GM13976 (cell line): ENCODE measurements at regions not wholly inside any gene's neighbourhood (a gene's known extent, or its start where the extent isn't known, plus 50 kb on each side); places are given as distances from the start of the nearest gene placed in this dataset.

Experiments used
- DNase-seq: peaks from one replicate; pipeline ENCODE4 v3.0.0; 2012; ENCODE audit warnings: low spot score
- in situ Hi-C: fragments of 300-500 bp; cut with MboI; formaldehyde crosslinking; loops from one replicate; pipeline ENCODE4 v1.12.0; 2022; ENCODE audit warnings: low sequenced_read_pairs, mixed read lengths, inconsistent platforms; ENCODE audit not compliant: unreplicated experiment
- TF ChIP-seq, protein P1 (sequence below): IDR thresholded peaks from 2 replicates; pipeline ENCODE4 v1.5.1; 2012; ENCODE audit warnings: borderline replicate concordance, mild to moderate bottlenecking; ENCODE audit not compliant: insufficient read depth; ENCODE audit errors: extremely low read depth, missing control alignments, control extremely low read depth

- TF ChIP-seq, protein P1, sequence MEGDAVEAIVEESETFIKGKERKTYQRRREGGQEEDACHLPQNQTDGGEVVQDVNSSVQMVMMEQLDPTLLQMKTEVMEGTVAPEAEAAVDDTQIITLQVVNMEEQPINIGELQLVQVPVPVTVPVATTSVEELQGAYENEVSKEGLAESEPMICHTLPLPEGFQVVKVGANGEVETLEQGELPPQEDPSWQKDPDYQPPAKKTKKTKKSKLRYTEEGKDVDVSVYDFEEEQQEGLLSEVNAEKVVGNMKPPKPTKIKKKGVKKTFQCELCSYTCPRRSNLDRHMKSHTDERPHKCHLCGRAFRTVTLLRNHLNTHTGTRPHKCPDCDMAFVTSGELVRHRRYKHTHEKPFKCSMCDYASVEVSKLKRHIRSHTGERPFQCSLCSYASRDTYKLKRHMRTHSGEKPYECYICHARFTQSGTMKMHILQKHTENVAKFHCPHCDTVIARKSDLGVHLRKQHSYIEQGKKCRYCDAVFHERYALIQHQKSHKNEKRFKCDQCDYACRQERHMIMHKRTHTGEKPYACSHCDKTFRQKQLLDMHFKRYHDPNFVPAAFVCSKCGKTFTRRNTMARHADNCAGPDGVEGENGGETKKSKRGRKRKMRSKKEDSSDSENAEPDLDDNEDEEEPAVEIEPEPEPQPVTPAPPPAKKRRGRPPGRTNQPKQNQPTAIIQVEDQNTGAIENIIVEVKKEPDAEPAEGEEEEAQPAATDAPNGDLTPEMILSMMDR, result no peak
- DNase-seq, result no peak
- in situ Hi-C loops, result no loop called here
Measured at GRCh38 chr18:56001576-56001975, 413.6 kb upstream of the TCF4 start.

GRCh38 chr18:56000041-56000440 is 412.0 kb upstream of the TCF4 start:
- TF ChIP-seq, protein P1, result no peak
- in situ Hi-C loops, result no loop called here
- no peak for DNase-seq

DNA sequence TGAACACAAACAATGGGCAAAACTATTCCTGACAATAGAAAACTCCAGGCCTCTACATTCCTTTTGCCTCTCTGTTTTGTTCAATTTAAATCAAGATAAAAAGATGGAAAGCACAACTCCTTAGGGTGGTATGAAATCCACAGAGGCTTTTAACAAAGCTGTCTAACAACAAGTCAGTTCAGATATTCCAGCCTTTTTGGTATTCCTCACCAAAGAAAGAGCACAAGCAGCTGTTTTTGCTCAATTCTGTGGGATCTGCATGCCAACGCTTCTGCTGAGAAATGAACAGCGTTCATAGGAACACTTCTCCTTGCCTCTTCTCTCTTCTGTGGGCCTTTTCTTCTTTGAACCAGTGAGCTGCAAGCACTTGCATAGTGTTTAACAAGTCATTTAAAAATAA is 411.6 kb upstream of the TCF4 start:
- TF ChIP-seq, protein P1, result no peak
- in situ Hi-C loops, result no loop called here
- no peak for DNase-seq

DNA sequence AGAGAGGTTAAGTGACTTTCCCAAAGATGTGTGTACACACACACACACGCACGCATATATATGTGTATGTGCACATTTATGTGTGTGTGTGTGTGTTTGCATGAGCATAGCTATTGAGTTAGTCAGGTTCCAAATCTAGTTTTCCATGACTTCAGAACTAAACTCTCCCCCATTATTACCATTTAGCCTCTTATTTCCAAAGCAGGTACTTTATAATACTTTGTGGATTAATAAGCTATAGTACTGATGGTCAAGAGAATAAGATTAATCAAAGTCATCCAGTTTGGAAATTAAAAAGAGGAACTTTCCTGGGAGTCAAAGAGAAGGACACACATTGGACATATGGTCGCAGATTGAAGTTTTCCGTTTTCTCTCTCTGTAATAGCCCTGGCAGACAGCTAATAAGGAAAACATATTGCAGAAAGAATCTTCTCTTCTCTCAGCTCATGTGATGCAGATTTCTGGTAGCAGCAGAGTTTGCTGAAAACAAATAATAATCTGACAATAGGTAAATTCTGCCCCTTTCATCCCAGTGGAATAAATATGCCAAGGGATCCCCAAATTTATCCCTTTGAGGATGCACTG is 410.9 kb upstream of the TCF4 start:
- no peak for DNase-seq
- TF ChIP-seq, protein P1, result no peak
- in situ Hi-C loops, result no loop called here

DNA sequence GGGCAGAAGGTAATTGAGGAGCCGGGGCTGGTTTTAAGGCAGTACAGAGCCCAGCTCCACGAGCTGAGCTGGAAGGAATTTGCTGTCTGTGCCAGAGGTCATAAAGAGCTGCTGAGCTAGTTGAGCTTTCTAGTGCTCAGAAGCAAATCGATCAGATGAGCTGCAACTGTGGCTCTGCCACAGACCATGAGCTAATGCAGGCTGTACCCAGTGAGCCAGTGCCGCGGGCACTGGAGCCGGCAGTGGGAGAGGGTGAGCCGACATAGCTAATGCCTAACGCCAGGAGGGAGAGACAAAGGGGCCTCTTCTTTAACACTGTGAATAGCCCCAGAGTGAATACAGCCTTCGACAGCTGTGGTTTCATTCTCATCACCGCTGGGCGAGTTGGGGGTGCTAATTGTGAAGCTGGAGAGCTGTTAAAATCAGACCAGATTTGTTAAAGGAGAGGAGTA is 410.1 kb upstream of the TCF4 start:
- DNase-seq, result no peak
- TF ChIP-seq, protein P1, result no peak
- in situ Hi-C loops, result no loop called here

DNA sequence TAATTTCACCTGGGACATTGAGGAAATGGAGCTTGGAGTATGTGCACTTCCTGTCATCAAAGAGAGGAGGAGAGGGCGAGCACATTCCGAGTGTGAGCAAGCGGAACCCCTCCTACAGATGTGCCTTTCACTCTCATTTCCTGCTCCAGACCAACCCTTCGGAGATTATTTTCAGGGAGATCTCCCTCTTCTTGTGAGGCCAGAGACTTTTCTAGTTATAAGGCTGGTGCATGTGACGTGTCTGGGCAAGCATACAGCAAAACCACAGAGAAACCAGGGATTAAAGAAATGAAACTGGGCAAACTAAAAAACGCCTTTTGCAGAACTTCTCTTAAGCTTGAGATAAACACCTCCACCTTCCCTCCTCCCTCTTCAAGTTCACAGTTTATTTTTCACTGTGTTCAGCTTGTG is 409.2 kb upstream of the TCF4 start:
- DNase-seq, result no peak
- TF ChIP-seq, protein P1, result no peak
- in situ Hi-C loops, result no loop called here
